Kidney tubule cell (primary cell): ENCODE measurements at regions not wholly inside any gene's neighbourhood (a gene's known extent, or its start where the extent isn't known, plus 50 kb on each side); places are given as distances from the start of the nearest gene placed in this dataset.
"Not testable (repeated sequence)": the region's sequence is repeated elsewhere in the genome, so short reads cannot be mapped to it uniquely, and the experiment has no call there.

ENCODE experiments used
- DNase-seq: peaks from one replicate; pipeline ENCODE4 v3.0.0-alpha.2; 2018; ENCODE audit warnings: low spot score

GRCh38 chrX:145393702-145394235, 146.5 kb downstream of the SPANXN1 start:
- peak; percentile 1 for DNase-seq

DNA sequence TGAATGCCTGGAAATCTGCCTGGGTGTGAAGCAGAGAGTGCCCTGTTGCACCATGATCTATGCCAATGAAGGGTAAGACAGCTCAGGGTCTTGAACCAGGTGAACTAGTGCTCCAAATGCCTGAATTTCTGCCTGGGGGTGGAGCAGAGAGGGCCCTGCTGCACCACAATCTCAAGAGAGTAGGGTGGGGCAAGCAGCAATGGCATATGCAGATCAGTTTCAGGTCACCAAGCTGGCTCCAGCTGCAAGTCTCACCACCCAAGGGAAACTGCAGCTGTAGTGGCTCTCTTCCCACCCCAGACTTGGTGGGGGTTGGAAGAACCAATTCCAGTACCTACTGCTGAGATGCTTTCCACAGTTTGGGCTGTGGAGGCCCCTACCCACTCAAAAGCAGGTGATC, 147.0 kb downstream of the SPANXN1 start:
- no peak for DNase-seq

DNA sequence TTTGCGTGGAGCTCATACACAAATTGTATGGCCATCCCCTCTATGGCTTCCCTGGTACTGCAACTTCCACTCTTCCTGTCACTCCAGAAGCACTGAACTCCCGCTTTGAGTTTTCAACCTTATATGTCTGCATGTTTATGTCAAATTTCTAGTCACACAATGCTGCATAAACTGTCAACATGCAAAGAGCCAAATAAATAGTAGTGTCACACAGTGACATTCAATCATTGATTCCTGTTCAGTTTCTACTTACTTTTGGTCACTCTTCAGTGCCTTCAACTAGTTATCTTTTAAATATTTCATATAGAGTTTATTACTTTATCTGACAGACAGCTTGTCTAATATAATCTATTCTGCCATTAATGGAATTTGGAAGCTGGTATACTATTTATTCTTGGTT, 149.3 kb downstream of the SPANXN1 start:
- no peak for DNase-seq

DNA sequence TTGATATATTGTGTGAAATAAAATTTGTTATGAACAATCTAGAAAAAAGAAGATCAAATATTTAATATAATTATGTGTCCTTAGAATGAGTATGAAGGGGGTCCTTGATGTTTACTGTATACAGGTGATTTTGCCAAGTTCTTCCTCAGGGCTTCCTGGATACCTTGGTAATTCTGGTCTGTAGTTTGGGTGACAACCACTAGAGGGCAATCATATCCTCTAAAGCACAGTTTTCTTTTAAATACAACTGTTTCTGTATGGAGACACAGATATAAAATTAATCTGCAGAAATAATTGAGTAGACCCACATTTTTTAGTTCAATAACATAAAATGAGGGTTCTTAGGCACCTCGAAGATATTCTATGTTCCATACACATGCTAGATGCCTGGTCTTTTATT, 157.7 kb downstream of the SPANXN1 start:
- peak; percentile 45 for DNase-seq

- DNase-seq, result no peak
Measured at GRCh38 chrX:145410622-145411021, 163.3 kb downstream of the SPANXN1 start.

- DNase-seq, result not testable (repeated sequence)
Measured at GRCh38 chrX:145436211-145436610, 188.9 kb downstream of the SPANXN1 start.

DNA sequence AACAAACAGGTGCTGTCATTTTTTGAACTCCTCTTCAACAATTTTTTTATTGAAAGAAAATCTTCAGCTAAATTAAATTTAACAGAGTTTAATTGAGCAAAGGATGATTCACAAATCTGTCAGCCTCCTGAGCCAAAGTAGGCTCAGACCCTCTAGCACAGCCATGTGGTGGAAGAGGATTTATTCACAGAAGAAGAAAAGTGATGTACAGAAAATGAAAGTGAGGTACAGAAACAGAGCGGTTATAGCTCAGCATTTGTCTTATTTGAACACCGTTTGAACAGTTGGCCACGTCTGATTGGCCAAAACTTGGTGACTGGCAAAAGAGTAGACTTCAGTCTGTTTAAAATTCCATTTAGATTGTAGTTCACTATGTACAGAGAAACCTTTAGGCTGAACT, 217.3 kb downstream of the SPANXN1 start:
- DNase-seq, result no peak

- DNase-seq, result no peak
Measured at GRCh38 chrX:145475725-145476124, 228.4 kb downstream of the SPANXN1 start.

DNA sequence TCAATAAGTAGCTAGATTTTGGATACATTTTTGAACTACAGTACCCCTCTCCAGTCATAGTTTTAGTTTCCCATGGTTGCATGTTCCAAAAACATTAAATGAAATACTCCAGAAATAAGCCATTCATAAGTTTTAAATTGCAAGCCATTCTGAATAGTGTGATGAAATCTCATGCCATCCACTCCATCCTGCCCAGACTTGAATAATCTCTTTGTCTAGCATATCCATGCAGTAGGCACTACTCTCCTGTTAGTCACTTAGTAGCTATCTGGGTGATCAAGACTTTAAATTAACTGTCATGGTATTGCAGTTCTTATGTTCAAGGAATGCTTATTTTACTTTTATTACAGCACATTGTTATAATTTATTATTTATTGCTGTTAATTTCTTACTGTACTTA, 237.4 kb downstream of the SPANXN1 start:
- DNase-seq, result no peak

DNA sequence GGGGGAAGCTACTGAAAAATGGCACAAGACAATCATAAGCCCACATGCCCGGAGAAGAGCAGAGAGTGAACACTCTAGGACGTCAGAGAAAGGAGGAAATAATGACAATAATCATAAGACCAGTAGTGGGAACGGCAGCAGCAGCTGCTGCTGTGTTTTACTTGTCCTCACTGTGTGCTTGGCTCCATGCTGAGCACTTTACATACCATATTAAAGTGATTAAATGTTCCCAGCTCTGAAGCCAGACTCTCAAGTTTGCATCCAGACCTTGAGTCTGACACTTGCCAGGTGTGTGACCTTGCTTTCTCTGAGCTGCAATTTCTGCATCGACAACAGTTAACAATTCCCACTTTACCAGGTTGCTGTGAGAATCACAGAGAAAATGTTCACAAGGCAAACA, 255.4 kb downstream of the SPANXN1 start:
- DNase-seq, result no peak

- DNase-seq, result no peak
Measured at GRCh38 chrX:145506214-145506613, 258.9 kb downstream of the SPANXN1 start.

DNA sequence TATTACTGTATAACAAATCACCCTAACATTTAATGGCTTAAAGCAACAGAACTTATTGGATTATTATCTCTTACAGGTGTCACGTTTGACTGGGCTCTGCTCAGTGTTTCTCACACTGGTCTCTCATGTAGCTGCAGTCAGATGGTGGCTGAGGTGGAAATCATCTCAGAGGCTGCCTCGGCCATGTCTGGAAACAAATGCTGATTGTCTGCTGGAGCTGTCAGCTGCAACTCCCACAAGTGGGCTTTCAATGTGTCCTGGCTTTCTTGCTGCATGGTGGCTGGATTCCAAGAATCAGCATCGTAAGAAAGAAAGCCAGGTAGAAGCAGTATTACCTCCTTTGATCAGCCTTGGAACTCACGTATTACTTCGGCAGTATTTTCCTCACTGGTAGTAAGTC, 277.6 kb downstream of the SPANXN1 start:
- no peak for DNase-seq

DNA sequence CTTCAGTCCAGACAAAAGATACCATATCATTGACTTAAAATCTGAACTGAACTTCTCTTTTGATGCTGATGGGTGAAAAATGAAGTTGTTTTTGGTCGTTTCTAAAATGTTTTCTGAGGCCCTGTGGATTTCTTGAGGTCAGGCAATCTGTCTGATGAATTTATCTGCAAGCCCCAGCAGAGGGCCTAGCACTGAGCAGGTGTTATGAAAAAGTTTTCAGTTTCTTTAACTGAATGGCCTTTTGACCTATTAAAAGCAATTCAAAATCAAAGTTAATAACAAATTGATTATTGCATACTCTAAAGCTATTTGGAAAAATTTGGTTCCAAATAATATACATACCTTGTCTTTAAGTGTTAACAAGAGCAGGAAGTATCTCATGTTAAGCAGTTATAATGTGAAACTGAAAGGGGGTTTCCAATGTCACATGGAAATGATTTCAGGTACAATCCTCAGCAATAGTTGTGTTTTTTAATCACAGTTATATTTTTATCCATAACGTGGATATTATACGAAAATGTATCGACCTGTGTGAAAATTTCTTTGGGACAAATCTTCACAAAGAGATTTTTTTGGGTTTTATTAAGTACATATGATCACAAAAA, 285.0 kb downstream of the SPANXN1 start:
- no peak for DNase-seq

- DNase-seq, result no peak
Measured at GRCh38 chrX:145533534-145533933, 284.1 kb upstream of the SLITRK2 start.

- DNase-seq, result no peak
Measured at GRCh38 chrX:145549496-145549895, 268.1 kb upstream of the SLITRK2 start.

GRCh38 chrX:145552643-145553042, 265.0 kb upstream of the SLITRK2 start:
- DNase-seq, result no peak

GRCh38 chrX:145553702-145554101, 263.9 kb upstream of the SLITRK2 start:
- DNase-seq, result no peak

DNA sequence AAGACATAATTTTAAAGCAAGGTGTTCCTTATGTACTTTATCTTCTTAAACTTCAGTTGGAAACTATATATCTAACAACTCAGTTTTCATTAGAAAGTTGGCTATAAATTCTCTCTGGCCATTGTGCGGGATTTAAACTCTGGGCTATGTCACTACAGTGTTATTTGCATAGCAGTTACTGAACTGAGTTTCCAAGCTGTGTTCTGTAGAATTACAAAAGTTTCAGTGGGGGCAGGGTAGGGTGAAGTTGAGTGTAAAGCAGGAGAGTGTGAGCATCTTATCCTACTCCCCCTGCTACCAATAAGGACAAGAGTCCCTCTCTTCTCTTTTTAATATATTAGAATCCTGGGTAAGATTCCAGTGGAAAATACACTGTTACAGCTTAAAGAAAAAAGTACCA, 254.5 kb upstream of the SLITRK2 start:
- no peak for DNase-seq

GRCh38 chrX:145609951-145610511, 207.6 kb upstream of the SLITRK2 start:
- peak; percentile 63 for DNase-seq

GRCh38 chrX:145613894-145614293, 203.7 kb upstream of the SLITRK2 start:
- no peak for DNase-seq

- DNase-seq, result no peak
Measured at GRCh38 chrX:145620666-145621065, 197.0 kb upstream of the SLITRK2 start.

GRCh38 chrX:145623453-145623852, 194.2 kb upstream of the SLITRK2 start:
- no peak for DNase-seq

- DNase-seq, result no peak
Measured at GRCh38 chrX:145630081-145630480, 187.5 kb upstream of the SLITRK2 start.

GRCh38 chrX:145630806-145631435, 186.7 kb upstream of the SLITRK2 start:
- DNase-seq, result no peak
